H1 (cell line): ENCODE measurements at regions not wholly inside any gene's neighbourhood (a gene's known extent, or its start where the extent isn't known, plus 50 kb on each side); places are given as distances from the start of the nearest gene placed in this dataset.

ENCODE experiments used
- ATF2 ChIP-seq: IDR thresholded peaks from 2 replicates; pipeline ENCODE4 v1.6.1; 2012; ENCODE audit warnings: low read length, inconsistent platforms
- CHD7 ChIP-seq: fragments of 300-600 bp; sonication (generic); IDR thresholded peaks from 2 replicates; pipeline ENCODE4 v1.7.1; 2012; ENCODE audit warnings: low read length, moderate library complexity, mild to moderate bottlenecking, inconsistent platforms; ENCODE audit not compliant: insufficient replicate concordance
- JUN ChIP-seq: IDR thresholded peaks from 2 replicates; pipeline ENCODE4 v1.6.1; 2011; ENCODE audit warnings: low read depth, mild to moderate bottlenecking, improper control_type of control experiment, low read length
- MAX ChIP-seq: IDR thresholded peaks from 2 replicates; pipeline ENCODE4 v1.6.1; 2012; ENCODE audit warnings: inconsistent platforms
- RFX5 ChIP-seq: IDR thresholded peaks from 2 replicates; pipeline ENCODE4 v1.6.1; 2011; ENCODE audit warnings: low read depth, low read length, improper control_type of control experiment, borderline replicate concordance
- RXRA ChIP-seq: IDR thresholded peaks from 2 replicates; pipeline ENCODE4 v1.6.1; 2011; ENCODE audit warnings: low read depth, mild to moderate bottlenecking, low read length, moderate library complexity; ENCODE audit not compliant: insufficient read depth
- SAP30 ChIP-seq: fragments of 300-600 bp; sonication (generic); IDR thresholded peaks from 2 replicates; pipeline ENCODE4 v1.7.1; 2012; ENCODE audit warnings: low read length, moderate library complexity, mild to moderate bottlenecking, inconsistent platforms; ENCODE audit not compliant: insufficient read depth, insufficient replicate concordance
- SIRT6 ChIP-seq: IDR thresholded peaks from one replicate; pipeline ENCODE4 v1.7.1; 2012; ENCODE audit warnings: low read length, inconsistent platforms

- no peak for TF ChIP-seq RFX5
- TF ChIP-seq JUN: no peak
- TF ChIP-seq MAX: no peak
- no peak for TF ChIP-seq ATF2
- no peak for TF ChIP-seq SIRT6
- TF ChIP-seq CHD7: no peak
- TF ChIP-seq RXRA: no peak
- no peak for TF ChIP-seq SAP30
- TF ChIP-seq, all 59 proteins: peak for 0
These were observed 169.2 kb upstream of the SPRY4 start (continued) for GRCh38 chr5:142493875-142494518.
